Sigmoid colon (tissue), 4 donors: ENCODE measurements at regions not wholly inside any gene's neighbourhood (a gene's known extent, or its start where the extent isn't known, plus 50 kb on each side); places are given as distances from the start of the nearest gene placed in this dataset.

ENCODE experiments used
- CTCF ChIP-seq, 4 experiments: fragments of 450-650 bp in 3 of 4; fragments of 200-600 bp in 1 of 4; IDR thresholded peaks; one replicate each; pipeline ENCODE4 v1.5.1; 2016 to 2019; ENCODE audit warnings: antibody characterized with exemption in 4 of 4, mild to moderate bottlenecking in 3 of 4, moderate library complexity in 2 of 4
- EP300 ChIP-seq, 4 donors: sonication (generic); formaldehyde crosslinking; IDR thresholded peaks; one replicate each; pipeline ENCODE4 v1.6.1; 2017; ENCODE audit warnings: antibody characterized with exemption in 4 of 4
- POLR2A ChIP-seq, 2 donors: fragments of 450-650 bp; IDR thresholded peaks; one replicate each; pipeline ENCODE4 v1.6.1; 2016; ENCODE audit warnings: antibody characterized with exemption in 2 of 2, mild to moderate bottlenecking in 2 of 2, moderate library complexity in 2 of 2
- POLR2AphosphoS5 ChIP-seq, 4 donors: sonication (generic); formaldehyde crosslinking; IDR thresholded peaks; one replicate each; pipeline ENCODE4 v1.6.1; 2017; ENCODE audit warnings: antibody characterized with exemption in 4 of 4

GRCh38 chr10:20998036-20998435 is 100.9 kb upstream of the NEBL start:
- no peak for TF ChIP-seq CTCF (IDR thresholded peaks at IDR 0.05)
- TF ChIP-seq POLR2AphosphoS5 (IDR thresholded peaks at IDR 0.05) = no peak
- no peak for TF ChIP-seq POLR2A (IDR thresholded peaks at IDR 0.05)
- no peak for TF ChIP-seq EP300 (IDR thresholded peaks at IDR 0.05)
